Body of pancreas (tissue), 4 donors: ENCODE measurements at regions not wholly inside any gene's neighbourhood (a gene's known extent, or its start where the extent isn't known, plus 50 kb on each side); places are given as distances from the start of the nearest gene placed in this dataset.
"Not testable (repeated sequence)": the region's sequence is repeated elsewhere in the genome, so short reads cannot be mapped to it uniquely, and the experiment has no call there.

ENCODE experiments used
- ATAC-seq: fragments of 150-250 bp; one replicate; pipeline ENCODE4 v1.9.1; 2016
- DNase-seq, 4 donors: peaks; one replicate each; pipeline ENCODE4 v3.0.0-alpha.2; 2019
- H3K27ac ChIP-seq, 4 donors: fragments of 200-600 bp; sonication (generic); 1 replicate in 3 of 4; 2 replicates in 1 of 4; pipeline versions ENCODE4 v1.5.1 to v1.6.1; 2016 to 2019; ENCODE audit warnings: mild to moderate bottlenecking in 1 of 4, mixed read lengths in 1 of 4, moderate library complexity in 1 of 4
- H3K27me3 ChIP-seq, 2 donors: fragments of 200-600 bp; sonication (generic); one replicate each; pipeline ENCODE4 v1.6.0; 2016; ENCODE audit warnings: mild to moderate bottlenecking in 1 of 2
- H3K36me3 ChIP-seq, 2 donors: fragments of 200-600 bp; sonication (generic); replicated peaks in 1 of 2; 2 replicates each; pipeline ENCODE4 v1.5.1; 2016; ENCODE audit warnings: low read depth in 2 of 2; ENCODE audit not compliant: insufficient read depth in 1 of 2
- H3K4me1 ChIP-seq: fragments of 200-600 bp; sonication (generic); one replicate; pipeline ENCODE4 v1.6.0; 2016
- H3K4me3 ChIP-seq, 2 donors: fragments of 200-600 bp; sonication (generic); 1 replicate in 1 of 2; 2 replicates in 1 of 2; pipeline ENCODE4 v1.5.1; 2016 to 2019
- H3K9me3 ChIP-seq, 3 donors: fragments of 200-600 bp; sonication (generic); 1 replicate in 2 of 3; 2 replicates in 1 of 3; pipeline ENCODE4 v1.5.1; 2016
- CTCF ChIP-seq, 7 experiments: fragments of 450-650 bp in 4 of 7; fragments of 200-600 bp in 3 of 7; sonication (generic) in 3 of 7; IDR thresholded peaks; one replicate each; pipeline ENCODE4 v1.5.1; 2016 to 2019; ENCODE audit warnings: antibody characterized with exemption in 7 of 7
- POLR2A ChIP-seq, 3 donors: fragments of 450-650 bp; IDR thresholded peaks; one replicate each; pipeline ENCODE4 v1.6.1; 2016; ENCODE audit warnings: antibody characterized with exemption in 3 of 3, mild to moderate bottlenecking in 2 of 3
- WGBS, 2 donors: methylation state at CpG; one replicate each; pipeline ENCODE4 v1.1.5; 2017; 5-methylcytosine and 5-hydroxymethylcytosine counted together
- intact Hi-C: fragments of 100-400 bp; cut with DNase I; formaldehyde crosslinking; loops from one replicate; pipeline ENCODE4 v1.15.1; 2023

- H3K27ac ChIP-seq, result no peak overlapping the region
- no peaks in the 10 kb centered on the region for H3K36me3 ChIP-seq
- H3K9me3 ChIP-seq, result no peaks in the 10 kb centered on the region
- no peak for DNase-seq
- TF ChIP-seq POLR2A (IDR thresholded peaks at IDR 0.05) (no peak), CTCF (IDR thresholded peaks at IDR 0.05) (no peak)
- H3K4me1 ChIP-seq, result no peaks in the 10 kb centered on the region
- no peak for ATAC-seq
- H3K27me3 ChIP-seq, result no peaks in the 10 kb centered on the region
- no peak overlapping the region for H3K4me3 ChIP-seq
- intact Hi-C loops, result no loop called here
- WGBS, 2 donors, result 12 to 23% methylated on average over 1 of the region's 1 CpG
Measured at GRCh38 chr4:64105903-64106302, 303.3 kb downstream of the TECRL start.

- intact Hi-C loops, result no loop called here
- no peak for DNase-seq
- Histone ChIP-seq H3K4me3 (no peak overlapping the region), H3K9me3 (no peaks in the 10 kb centered on the region), H3K27ac (no peak overlapping the region), H3K27me3 (no peaks in the 10 kb centered on the region), H3K36me3 (no peaks in the 10 kb centered on the region), H3K4me1 (no peaks in the 10 kb centered on the region)
- no peak for ATAC-seq
- 34 to 56% methylated on average over 1 of the region's 1 CpG for WGBS, 2 donors
- TF ChIP-seq POLR2A (IDR thresholded peaks at IDR 0.05) (no peak), CTCF (IDR thresholded peaks at IDR 0.05) (no peak)
Measured at GRCh38 chr4:64095398-64095797, 313.9 kb downstream of the TECRL start.

- Histone ChIP-seq H3K27me3 (no peaks in the 10 kb centered on the region), H3K36me3 (no peaks in the 10 kb centered on the region), H3K27ac (no peak overlapping the region), H3K4me3 (no peak overlapping the region), H3K9me3 (no peaks in the 10 kb centered on the region), H3K4me1 (no peaks in the 10 kb centered on the region)
- no peak for DNase-seq
- ATAC-seq, result no peak
- intact Hi-C loops, result no loop called here
- TF ChIP-seq CTCF (IDR thresholded peaks at IDR 0.05) (no peak), POLR2A (IDR thresholded peaks at IDR 0.05) (no peak)
Measured at GRCh38 chr4:64079316-64079715, 329.9 kb downstream of the TECRL start.

- Histone ChIP-seq H3K27ac (no peak overlapping the region), H3K4me3 (no peak overlapping the region), H3K4me1 (no peaks in the 10 kb centered on the region), H3K9me3 (no peaks in the 10 kb centered on the region), H3K36me3 (no peaks in the 10 kb centered on the region), H3K27me3 (no peaks in the 10 kb centered on the region)
- ATAC-seq, result no peak
- no peak for TF ChIP-seq POLR2A (IDR thresholded peaks at IDR 0.05)
- no peak for TF ChIP-seq CTCF (IDR thresholded peaks at IDR 0.05)
- no peak for DNase-seq
- intact Hi-C loops, result no loop called here
- 29 to 36% methylated on average over 4 of the region's 4 CpGs for WGBS, 2 donors
Measured at GRCh38 chr4:64068096-64068495, 341.2 kb downstream of the TECRL start.

- no peaks in the 10 kb centered on the region for H3K9me3 ChIP-seq
- no peak for DNase-seq
- no peaks in the 10 kb centered on the region for H3K36me3 ChIP-seq
- no peak for ATAC-seq
- no peaks in the 10 kb centered on the region for H3K4me1 ChIP-seq
- no peak overlapping the region for H3K27ac ChIP-seq
- intact Hi-C loops, result no loop called here
- H3K4me3 ChIP-seq, result no peak overlapping the region
- 63 to 76% methylated on average over 1 of the region's 1 CpG for WGBS, 2 donors
- no peaks in the 10 kb centered on the region for H3K27me3 ChIP-seq
- TF ChIP-seq POLR2A (IDR thresholded peaks at IDR 0.05) (no peak), CTCF (IDR thresholded peaks at IDR 0.05) (no peak)
Measured at GRCh38 chr4:64062991-64063390, 346.3 kb downstream of the TECRL start.

- H3K4me1 ChIP-seq, DNase-seq, intact Hi-C loops, H3K36me3 ChIP-seq, H3K9me3 ChIP-seq, ATAC-seq, H3K4me3 ChIP-seq, H3K27ac ChIP-seq, H3K27me3 ChIP-seq: not testable (repeated sequence)
- 60 to 88% methylated on average over 3 to 23 of the region's 23 CpGs for WGBS, 2 donors
Measured at GRCh38 chr4:64037033-64037432, 372.2 kb downstream of the TECRL start.
